ENCODE measurements at regions not wholly inside any gene's neighbourhood (a gene's known extent, or its start where the extent isn't known, plus 50 kb on each side); places are given as distances from the start of the nearest gene placed in this dataset.

DNA sequence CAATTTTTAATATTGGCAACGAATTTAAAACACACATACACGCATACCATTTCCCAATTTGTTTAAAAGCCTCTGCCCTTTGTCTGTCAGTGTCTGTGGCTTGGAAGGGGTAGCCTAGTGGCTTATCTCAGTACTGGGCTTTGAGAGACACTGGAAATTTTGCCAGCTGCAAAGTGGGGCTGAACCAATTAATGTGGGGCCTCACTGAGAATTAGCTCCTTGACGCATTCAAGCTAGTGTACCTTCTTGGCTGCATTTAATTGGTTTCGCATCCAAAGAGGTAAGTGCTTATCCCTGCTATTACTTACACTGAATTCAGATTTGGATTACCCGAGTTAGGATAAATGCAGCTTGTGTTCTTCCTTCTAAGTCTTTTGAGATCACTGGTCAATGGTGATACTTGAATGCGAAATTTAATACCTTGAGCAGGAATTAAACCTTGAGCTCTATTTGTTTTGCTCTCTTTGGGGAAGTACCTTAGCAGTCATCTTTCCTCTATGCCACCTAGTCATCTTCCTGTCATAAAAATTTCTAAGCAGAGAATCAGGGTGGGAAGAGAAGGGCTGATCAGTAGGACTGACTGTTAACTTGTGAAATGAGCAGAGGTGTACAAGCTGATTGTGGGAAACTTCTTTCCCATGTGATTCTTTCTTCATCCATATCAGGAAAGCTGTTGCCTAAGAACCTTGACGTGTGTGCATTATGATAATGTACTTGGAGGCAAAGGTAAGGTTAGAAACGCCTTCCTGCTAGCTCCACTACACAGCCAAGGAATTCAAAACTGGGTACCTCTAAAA is 187.7 kb upstream of the E2F8 start:
- Histone ChIP-seq H4K5ac (ENCODE audit: insufficient read length, low read depth, low read length) (no peak overlapping the region), H3K27ac (ENCODE audit: low read depth, low read length) (no peak overlapping the region), H3K9ac (replicated peaks in 1 of 4; ENCODE audit: extremely low read depth in 1 of 4, low read depth in 3 of 4, low read length in 3 of 4) (no peak overlapping the region), H3K14ac (ENCODE audit: insufficient read length) (no peak overlapping the region), H3K56ac (replicated peaks; ENCODE audit: insufficient read length, low read depth, low read length) (no peak overlapping the region), H2AK5ac (ENCODE audit: low read depth, low read length) (no peak overlapping the region), H2BK12ac (ENCODE audit: low read depth, low read length) (no peak overlapping the region), H3K79me2 (ENCODE audit: control insufficient read depth in 1 of 2, insufficient read depth in 2 of 2, low read length in 2 of 2) (no peaks in the 10 kb centered on the region), H3K4ac (replicated peaks; ENCODE audit: insufficient read length, low read depth, low read length) (no peak overlapping the region), H3K27me3 (replicated peaks in 1 of 4; ENCODE audit: control insufficient read depth in 3 of 4, extremely low read depth in 1 of 4, insufficient read depth in 3 of 4, low read length in 3 of 4) (0 out of 7 replicates have a peak, but pooled peaks cover 0 to 2% (median 0%) of the 10 kb centered on the region in 4 experiments), H3K23ac (ENCODE audit: insufficient read length) (no peak overlapping the region), H3K79me1 (ENCODE audit: low read depth, low read length) (no peaks in the 10 kb centered on the region; the same call in 1 of the 2 replicates), H3K18ac (ENCODE audit: extremely low read depth, low read length) (no peak overlapping the region), H4K20me1 (replicated peaks in 1 of 2; ENCODE audit: control insufficient read depth in 1 of 2, insufficient read depth in 2 of 2, low read length in 2 of 2) (no peaks in the 10 kb centered on the region), H2BK5ac (ENCODE audit: low read depth, low read length) (no peak overlapping the region), H2BK120ac (replicated peaks; ENCODE audit: low read depth, low read length) (no peak overlapping the region), H3K23me2 (ENCODE audit: low read depth, low read length) (no peaks in the 10 kb centered on the region), H2BK15ac (ENCODE audit: low read length) (no peak overlapping the region), H4K8ac (ENCODE audit: extremely low read depth, insufficient read depth, low read length) (no peak overlapping the region), H2AFZ (ENCODE audit: low read length) (no peak overlapping the region), H2BK20ac (ENCODE audit: low read length) (no peak overlapping the region), H3K36me3 (ENCODE audit: control insufficient read depth in 2 of 4, insufficient read depth in 4 of 4, low read length in 3 of 4) (no peaks in the 10 kb centered on the region), H4K91ac (replicated peaks; ENCODE audit: insufficient read length, low read length) (no peak overlapping the region), H3K4me3 (ENCODE audit: extremely low read depth in 1 of 4, insufficient read depth in 2 of 4, low read depth in 3 of 4, low read length in 4 of 4) (no peak overlapping the region), H3K9me3 (ENCODE audit: insufficient read depth in 2 of 2, low read depth in 1 of 2, low read length in 1 of 2) (no peaks in the 10 kb centered on the region), H3K4me2 (ENCODE audit: insufficient read depth in 1 of 2, low read depth in 2 of 2, low read length in 2 of 2) (no peak overlapping the region), H3K4me1 (replicated peaks in 1 of 4; ENCODE audit: control insufficient read depth in 3 of 4, insufficient read depth in 4 of 4, low read length in 3 of 4) (peaks cover 0 to 16% (median 5%) of the 10 kb centered on the region in 4 experiments; a peak in 3 of 7 replicates)
- DNase-seq (ENCODE audit: low read depth in 1 of 2, low spot score in 2 of 2) (no peak), FAIRE-seq (no peak)
- no peak for TF ChIP-seq NRF1 (IDR thresholded peaks at IDR 0.05; ENCODE audit: low read depth, low read length)
- TF ChIP-seq, protein P1, sequence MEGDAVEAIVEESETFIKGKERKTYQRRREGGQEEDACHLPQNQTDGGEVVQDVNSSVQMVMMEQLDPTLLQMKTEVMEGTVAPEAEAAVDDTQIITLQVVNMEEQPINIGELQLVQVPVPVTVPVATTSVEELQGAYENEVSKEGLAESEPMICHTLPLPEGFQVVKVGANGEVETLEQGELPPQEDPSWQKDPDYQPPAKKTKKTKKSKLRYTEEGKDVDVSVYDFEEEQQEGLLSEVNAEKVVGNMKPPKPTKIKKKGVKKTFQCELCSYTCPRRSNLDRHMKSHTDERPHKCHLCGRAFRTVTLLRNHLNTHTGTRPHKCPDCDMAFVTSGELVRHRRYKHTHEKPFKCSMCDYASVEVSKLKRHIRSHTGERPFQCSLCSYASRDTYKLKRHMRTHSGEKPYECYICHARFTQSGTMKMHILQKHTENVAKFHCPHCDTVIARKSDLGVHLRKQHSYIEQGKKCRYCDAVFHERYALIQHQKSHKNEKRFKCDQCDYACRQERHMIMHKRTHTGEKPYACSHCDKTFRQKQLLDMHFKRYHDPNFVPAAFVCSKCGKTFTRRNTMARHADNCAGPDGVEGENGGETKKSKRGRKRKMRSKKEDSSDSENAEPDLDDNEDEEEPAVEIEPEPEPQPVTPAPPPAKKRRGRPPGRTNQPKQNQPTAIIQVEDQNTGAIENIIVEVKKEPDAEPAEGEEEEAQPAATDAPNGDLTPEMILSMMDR (IDR thresholded peaks at IDR 0.05; ENCODE audit: control extremely low read depth in 1 of 3, insufficient read depth in 1 of 3, low read depth in 1 of 3, low read length in 3 of 3), result peak in 2 of 3 experiments; percentile 9 to 28; a peak in 2 of 4 replicates
- ChIA-PET POLR2A (ENCODE audit: partially characterized antibody) (no interaction called here), CTCF (ENCODE audit: partially characterized antibody) (interaction anchor here (0.7 to 2.1 kb wide), 13 partner anchors 9 to 657 kb away, joined by 3 to 9 read pairs (median 4); no protein-coding TSS in a partner anchor)
- 79% methylated on average over 8 of the region's 8 CpGs; no CpG with 5 or more reads in 1 of the 2 experiments for WGBS, 2 experiments (ENCODE audit: extremely low coverage in 1 of 2, insufficient coverage in 1 of 2, insufficient read length in 1 of 2, insufficient replicate concordance in 2 of 2, low coverage in 1 of 2, low lambda C conversion rate in 2 of 2, missing lambda C conversion rate in 1 of 2)
